Body of pancreas (tissue), 4 donors: ENCODE measurements at regions not wholly inside any gene's neighbourhood (a gene's known extent, or its start where the extent isn't known, plus 50 kb on each side); places are given as distances from the start of the nearest gene placed in this dataset.

Experiments used
- ATAC-seq: fragments of 150-250 bp; one replicate; pipeline ENCODE4 v1.9.1; 2016
- DNase-seq, 4 donors: peaks; one replicate each; pipeline ENCODE4 v3.0.0-alpha.2; 2019
- H3K27ac ChIP-seq, 4 donors: fragments of 200-600 bp; sonication (generic); 1 replicate in 3 of 4; 2 replicates in 1 of 4; pipeline versions ENCODE4 v1.5.1 to v1.6.1; 2016 to 2019; ENCODE audit warnings: mild to moderate bottlenecking in 1 of 4, mixed read lengths in 1 of 4, moderate library complexity in 1 of 4
- H3K27me3 ChIP-seq, 2 donors: fragments of 200-600 bp; sonication (generic); one replicate each; pipeline ENCODE4 v1.6.0; 2016; ENCODE audit warnings: mild to moderate bottlenecking in 1 of 2
- H3K36me3 ChIP-seq, 2 donors: fragments of 200-600 bp; sonication (generic); replicated peaks in 1 of 2; 2 replicates each; pipeline ENCODE4 v1.5.1; 2016; ENCODE audit warnings: low read depth in 2 of 2; ENCODE audit not compliant: insufficient read depth in 1 of 2
- H3K4me1 ChIP-seq: fragments of 200-600 bp; sonication (generic); one replicate; pipeline ENCODE4 v1.6.0; 2016
- H3K4me3 ChIP-seq, 2 donors: fragments of 200-600 bp; sonication (generic); 1 replicate in 1 of 2; 2 replicates in 1 of 2; pipeline ENCODE4 v1.5.1; 2016 to 2019
- H3K9me3 ChIP-seq, 3 donors: fragments of 200-600 bp; sonication (generic); 1 replicate in 2 of 3; 2 replicates in 1 of 3; pipeline ENCODE4 v1.5.1; 2016
- POLR2A ChIP-seq, 3 donors: fragments of 450-650 bp; IDR thresholded peaks; one replicate each; pipeline ENCODE4 v1.6.1; 2016; ENCODE audit warnings: antibody characterized with exemption in 3 of 3, mild to moderate bottlenecking in 2 of 3
- WGBS, 2 donors: methylation state at CpG; one replicate each; pipeline ENCODE4 v1.1.5; 2017; 5-methylcytosine and 5-hydroxymethylcytosine counted together
- intact Hi-C: fragments of 100-400 bp; cut with DNase I; formaldehyde crosslinking; loops from one replicate; pipeline ENCODE4 v1.15.1; 2023
- TF ChIP-seq, protein P1 (sequence below), 7 experiments: fragments of 450-650 bp in 4 of 7; fragments of 200-600 bp in 3 of 7; sonication (generic) in 3 of 7; IDR thresholded peaks; one replicate each; pipeline ENCODE4 v1.5.1; 2016 to 2019; ENCODE audit warnings: antibody characterized with exemption in 7 of 7

DNA sequence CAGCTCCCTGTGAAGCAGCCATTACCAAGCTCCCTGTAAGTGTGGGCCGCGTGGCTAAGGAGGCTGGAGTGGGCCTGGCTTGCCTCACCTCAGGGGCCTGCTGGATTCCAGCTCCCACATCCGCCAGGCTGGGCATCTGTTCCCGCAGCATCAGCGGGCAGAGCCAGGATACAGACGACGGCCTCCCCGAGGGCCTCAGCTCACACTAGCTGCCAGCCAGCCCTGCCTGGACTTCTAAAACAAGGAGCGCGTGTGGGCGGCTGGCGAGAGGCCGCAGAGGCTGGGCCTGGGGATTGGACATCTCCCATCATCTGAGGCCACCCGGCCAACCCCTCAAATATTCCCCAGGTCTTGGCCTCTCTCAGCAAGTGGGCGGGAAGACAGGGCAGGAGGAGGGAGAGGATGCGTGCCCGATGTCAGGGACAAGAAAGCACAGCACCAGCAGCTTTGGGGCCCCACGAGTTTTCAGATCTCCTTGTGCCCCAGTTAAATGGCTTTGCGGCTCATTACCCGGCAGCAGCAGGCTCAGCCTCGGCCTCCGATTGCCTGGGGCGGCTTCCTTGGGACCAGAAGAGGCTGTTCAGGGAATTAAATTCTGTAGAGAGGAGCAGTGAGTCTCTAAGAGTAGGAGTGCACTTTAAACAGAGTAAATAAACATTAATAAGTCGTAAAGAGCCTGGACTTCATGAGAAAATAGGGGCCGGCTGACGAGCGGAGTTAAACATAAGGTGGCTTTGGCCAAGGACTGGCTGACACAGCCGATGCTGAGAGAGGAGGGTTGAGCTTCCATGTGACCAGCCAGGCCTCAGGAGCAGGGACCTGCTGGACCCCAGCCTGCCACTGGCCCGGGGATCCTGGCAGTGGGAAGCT, 208.9 kb upstream of the C1orf174 start:
- no peak overlapping the region for H3K27ac ChIP-seq
- H3K9me3 ChIP-seq, result no peaks in the 10 kb centered on the region
- WGBS, 2 donors, result 59 to 71% methylated on average over 25 to 29 of the region's 29 CpGs
- H3K4me3 ChIP-seq, result no peak overlapping the region
- ATAC-seq (no peak), DNase-seq (peak in 1 of 4 donors; percentile 9)
- no peaks in the 10 kb centered on the region for H3K4me1 ChIP-seq
- TF ChIP-seq POLR2A (IDR thresholded peaks at IDR 0.05), result no peak
- TF ChIP-seq, protein P1, sequence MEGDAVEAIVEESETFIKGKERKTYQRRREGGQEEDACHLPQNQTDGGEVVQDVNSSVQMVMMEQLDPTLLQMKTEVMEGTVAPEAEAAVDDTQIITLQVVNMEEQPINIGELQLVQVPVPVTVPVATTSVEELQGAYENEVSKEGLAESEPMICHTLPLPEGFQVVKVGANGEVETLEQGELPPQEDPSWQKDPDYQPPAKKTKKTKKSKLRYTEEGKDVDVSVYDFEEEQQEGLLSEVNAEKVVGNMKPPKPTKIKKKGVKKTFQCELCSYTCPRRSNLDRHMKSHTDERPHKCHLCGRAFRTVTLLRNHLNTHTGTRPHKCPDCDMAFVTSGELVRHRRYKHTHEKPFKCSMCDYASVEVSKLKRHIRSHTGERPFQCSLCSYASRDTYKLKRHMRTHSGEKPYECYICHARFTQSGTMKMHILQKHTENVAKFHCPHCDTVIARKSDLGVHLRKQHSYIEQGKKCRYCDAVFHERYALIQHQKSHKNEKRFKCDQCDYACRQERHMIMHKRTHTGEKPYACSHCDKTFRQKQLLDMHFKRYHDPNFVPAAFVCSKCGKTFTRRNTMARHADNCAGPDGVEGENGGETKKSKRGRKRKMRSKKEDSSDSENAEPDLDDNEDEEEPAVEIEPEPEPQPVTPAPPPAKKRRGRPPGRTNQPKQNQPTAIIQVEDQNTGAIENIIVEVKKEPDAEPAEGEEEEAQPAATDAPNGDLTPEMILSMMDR (IDR thresholded peaks at IDR 0.05), result no peak
- no peaks in the 10 kb centered on the region for H3K27me3 ChIP-seq
- H3K36me3 ChIP-seq, result no peaks in the 10 kb centered on the region
- intact Hi-C loops, result no loop called here

DNA sequence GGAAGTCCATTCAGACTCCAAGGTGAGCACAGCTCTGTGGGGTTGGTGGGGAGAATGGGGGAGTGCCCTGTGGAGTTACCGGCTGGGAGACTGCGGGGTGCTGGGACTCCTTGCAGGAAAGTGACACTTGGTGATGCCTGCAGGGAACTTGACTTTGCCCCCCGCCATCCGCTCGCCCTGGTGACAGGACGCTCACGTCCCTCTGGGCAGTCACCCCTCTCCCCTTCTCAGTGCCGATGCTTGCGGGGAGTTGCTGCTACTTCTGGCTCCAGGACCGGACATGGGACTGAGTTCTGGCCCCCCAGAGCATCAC, 209.5 kb upstream of the C1orf174 start:
- no peaks in the 10 kb centered on the region for H3K27me3 ChIP-seq
- intact Hi-C loops, result no loop called here
- H3K4me3 ChIP-seq, result no peak overlapping the region
- no peak for TF ChIP-seq POLR2A (IDR thresholded peaks at IDR 0.05)
- TF ChIP-seq, protein P1 (IDR thresholded peaks at IDR 0.05), result no peak
- H3K9me3 ChIP-seq, result peaks cover 0 to 3% (median 0%) of the 10 kb centered on the region in 3 donors
- ATAC-seq, result no peak
- no peaks in the 10 kb centered on the region for H3K36me3 ChIP-seq
- WGBS, 2 donors, result 88 to 89% methylated on average over 8 to 9 of the region's 10 CpGs
- peak in 1 of 4 donors; percentile 5 for DNase-seq
- H3K27ac ChIP-seq, result no peak overlapping the region
- no peaks in the 10 kb centered on the region for H3K4me1 ChIP-seq

DNA sequence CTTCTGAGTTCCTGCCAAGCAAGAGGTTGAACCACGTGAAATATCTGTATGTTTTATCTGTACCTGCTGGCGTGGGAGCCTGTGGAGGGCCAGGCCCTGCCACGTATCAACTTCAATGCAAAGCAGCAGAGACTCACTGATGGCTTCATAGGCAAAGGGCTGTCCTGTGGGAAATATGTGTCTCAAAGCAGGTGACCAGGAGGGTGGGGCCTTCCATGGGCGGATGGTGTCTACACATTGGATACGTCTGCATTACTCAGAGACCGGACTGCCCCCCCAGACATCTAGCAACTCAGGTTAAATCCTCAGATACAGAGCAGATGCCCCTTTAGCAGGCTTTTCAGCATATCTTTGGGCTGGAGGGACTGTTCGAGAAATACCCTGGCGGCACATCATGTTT, 210.8 kb upstream of the C1orf174 start:
- ATAC-seq (no peak), DNase-seq (no peak)
- WGBS, 2 donors, result 41 to 45% methylated on average over 8 of the region's 8 CpGs
- Histone ChIP-seq H3K4me1 (no peaks in the 10 kb centered on the region), H3K27ac (no peak overlapping the region), H3K4me3 (no peak overlapping the region), H3K27me3 (no peaks in the 10 kb centered on the region), H3K9me3 (peaks cover 0 to 5% (median 0%) of the 10 kb centered on the region in 3 donors), H3K36me3 (no peaks in the 10 kb centered on the region)
- intact Hi-C loops, result no loop called here
- TF ChIP-seq, protein P1 (IDR thresholded peaks at IDR 0.05), result no peak
- TF ChIP-seq POLR2A (IDR thresholded peaks at IDR 0.05), result no peak

DNA sequence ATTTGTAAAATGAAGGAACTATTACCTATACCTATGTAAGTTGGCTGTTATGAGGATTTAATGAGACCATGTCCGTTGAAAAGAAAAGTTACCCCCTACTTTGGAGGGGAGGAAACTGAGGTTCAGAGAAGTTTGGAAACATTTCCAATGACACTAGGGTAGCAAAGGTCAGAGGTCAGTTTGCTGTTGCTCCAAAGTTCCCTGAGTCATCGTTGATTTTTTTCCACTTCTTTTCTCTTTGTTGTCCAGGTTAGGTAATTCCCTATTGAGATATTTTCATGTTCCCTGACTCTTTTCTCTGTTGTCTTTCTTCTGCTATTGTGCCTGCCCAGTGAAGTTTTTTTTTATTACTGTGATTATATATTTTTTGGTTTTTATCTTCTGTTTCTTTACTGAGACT, 213.8 kb upstream of the C1orf174 start:
- WGBS, 2 donors, result 44 to 53% methylated on average over 2 of the region's 2 CpGs
- DNase-seq, result no peak
- intact Hi-C loops, result no loop called here
- no peak for ATAC-seq
- Histone ChIP-seq H3K27me3 (no peaks in the 10 kb centered on the region), H3K4me3 (no peak overlapping the region), H3K36me3 (no peaks in the 10 kb centered on the region), H3K4me1 (no peaks in the 10 kb centered on the region), H3K27ac (no peak overlapping the region), H3K9me3 (peaks cover 0 to 5% (median 0%) of the 10 kb centered on the region in 3 donors)
- no peak for TF ChIP-seq POLR2A (IDR thresholded peaks at IDR 0.05)
- TF ChIP-seq, protein P1 (IDR thresholded peaks at IDR 0.05), result no peak
